ENCODE measurements at regions not wholly inside any gene's neighbourhood (a gene's known extent, or its start where the extent isn't known, plus 50 kb on each side); places are given as distances from the start of the nearest gene placed in this dataset.

GRCh38 chr4:35364321-35364870 is 879.9 kb downstream of the ARAP2 start:
- no peak for DNase-seq

GRCh38 chr4:35365186-35365585 is 879.1 kb downstream of the ARAP2 start:
- DNase-seq: no peak

GRCh38 chr4:35399912-35400311 is 844.4 kb downstream of the ARAP2 start:
- DNase-seq: no peak

- no peak for DNase-seq
These were observed 821.2 kb downstream of the ARAP2 start for GRCh38 chr4:35423104-35423503.

- DNase-seq: no peak
These were observed 796.8 kb downstream of the ARAP2 start for GRCh38 chr4:35447474-35447873.

- no peak for DNase-seq
These were observed 785.3 kb downstream of the ARAP2 start for GRCh38 chr4:35459045-35459444.

GRCh38 chr4:35461931-35462659 is 782.2 kb downstream of the ARAP2 start:
- no peak for DNase-seq

- DNase-seq: no peak
These were observed 780.9 kb downstream of the ARAP2 start for GRCh38 chr4:35463251-35463952.

GRCh38 chr4:35464964-35465528 is 779.3 kb downstream of the ARAP2 start:
- DNase-seq: no peak

- DNase-seq: no peak
These were observed 753.2 kb downstream of the ARAP2 start for GRCh38 chr4:35491093-35491492.

GRCh38 chr4:35493977-35494376 is 750.3 kb downstream of the ARAP2 start:
- no peak for DNase-seq

GRCh38 chr4:35494955-35495354 is 749.4 kb downstream of the ARAP2 start:
- no peak for DNase-seq

GRCh38 chr4:35500812-35501211 is 743.5 kb downstream of the ARAP2 start:
- DNase-seq: no peak

GRCh38 chr4:35503435-35503834 is 740.9 kb downstream of the ARAP2 start:
- DNase-seq: no peak

- no peak for DNase-seq
These were observed 738.2 kb downstream of the ARAP2 start for GRCh38 chr4:35506161-35506560.

GRCh38 chr4:35511851-35512250 is 732.5 kb downstream of the ARAP2 start:
- no peak for DNase-seq

- no peak for DNase-seq
These were observed 728.2 kb downstream of the ARAP2 start for GRCh38 chr4:35516102-35516501.

GRCh38 chr4:35520059-35520458 is 724.3 kb downstream of the ARAP2 start:
- no peak for DNase-seq

- DNase-seq: no peak
These were observed 722.6 kb downstream of the ARAP2 start for GRCh38 chr4:35521682-35522081.

GRCh38 chr4:35525192-35525978 is 718.9 kb downstream of the ARAP2 start:
- no peak for DNase-seq

- no peak for DNase-seq
These were observed 717.9 kb downstream of the ARAP2 start for GRCh38 chr4:35526456-35526855.

GRCh38 chr4:35534962-35535361 is 709.4 kb downstream of the ARAP2 start:
- DNase-seq: no peak

Measured in muscle of arm (tissue), 1 donor.